CMK (cell line): ENCODE measurements at regions not wholly inside any gene's neighbourhood (a gene's known extent, or its start where the extent isn't known, plus 50 kb on each side); places are given as distances from the start of the nearest gene placed in this dataset.

ENCODE experiments used
- DNase-seq: peaks from one replicate; pipeline ENCODE4 v3.0.0-alpha.2; 2010; ENCODE audit warnings: low read depth

GRCh38 chr4:145427991-145428390 is 53.7 kb upstream of the SMAD1 start:
- no peak for DNase-seq

GRCh38 chr4:145427221-145427620 is 54.4 kb upstream of the SMAD1 start:
- no peak for DNase-seq

GRCh38 chr4:145423017-145423708 is 58.5 kb upstream of the SMAD1 start:
- DNase-seq, result no peak

- DNase-seq, result no peak
Observed at GRCh38 chr4:145420595-145421214, 60.9 kb upstream of the SMAD1 start.

- no peak for DNase-seq
Observed at GRCh38 chr4:145418739-145419138, 62.9 kb upstream of the SMAD1 start.

- no peak for DNase-seq
Observed at GRCh38 chr4:145417348-145418130, 64.1 kb upstream of the SMAD1 start.

GRCh38 chr4:145414841-145415240 is 66.8 kb upstream of the SMAD1 start:
- DNase-seq, result no peak

GRCh38 chr4:145414226-145414625 is 67.4 kb upstream of the SMAD1 start:
- no peak for DNase-seq

- DNase-seq, result no peak
Observed at GRCh38 chr4:145406970-145407369, 74.7 kb upstream of the SMAD1 start.

- no peak for DNase-seq
Observed at GRCh38 chr4:145404761-145405160, 76.9 kb upstream of the SMAD1 start.

- DNase-seq, result no peak
Observed at GRCh38 chr4:145396581-145396980, 85.1 kb upstream of the SMAD1 start.

- no peak for DNase-seq
Observed at GRCh38 chr4:145390571-145390970, 91.1 kb upstream of the SMAD1 start.

- DNase-seq, result no peak
Observed at GRCh38 chr4:145389550-145389949, 92.1 kb upstream of the SMAD1 start.

- DNase-seq, result no peak
Observed at GRCh38 chr4:145388043-145388442, 93.6 kb upstream of the SMAD1 start.

- DNase-seq, result no peak
Observed at GRCh38 chr4:145387079-145387478, 94.6 kb upstream of the SMAD1 start.

- no peak for DNase-seq
Observed at GRCh38 chr4:145381163-145381562, 100.5 kb upstream of the SMAD1 start.

GRCh38 chr4:145380123-145380522 is 101.5 kb upstream of the SMAD1 start:
- no peak for DNase-seq

GRCh38 chr4:145375416-145375815 is 106.2 kb upstream of the SMAD1 start:
- DNase-seq, result no peak

- no peak for DNase-seq
Observed at GRCh38 chr4:145352438-145353145, 129.1 kb upstream of the SMAD1 start.

GRCh38 chr4:145351922-145352321 is 129.7 kb upstream of the SMAD1 start:
- DNase-seq, result no peak

- DNase-seq, result no peak
Observed at GRCh38 chr4:145351162-145351561, 130.5 kb upstream of the SMAD1 start.

GRCh38 chr4:145348291-145348690 is 133.4 kb upstream of the SMAD1 start:
- DNase-seq, result no peak

GRCh38 chr4:145347684-145348083 is 134.0 kb upstream of the SMAD1 start:
- no peak for DNase-seq
